Neural crest cell (in vitro differentiated cells): ENCODE measurements at regions not wholly inside any gene's neighbourhood (a gene's known extent, or its start where the extent isn't known, plus 50 kb on each side); places are given as distances from the start of the nearest gene placed in this dataset.

Experiments
- DNase-seq: peaks from one replicate; pipeline ENCODE4 v3.0.0; 2021; ENCODE audit warnings: low read depth, mixed read lengths, low spot score
- H3K27ac Mint-ChIP-seq: one replicate; pipeline ENCODE4 v1.8.0; 2021; ENCODE audit warnings: mild to moderate bottlenecking, mixed read lengths; ENCODE audit not compliant: unreplicated experiment
- H3K27me3 Mint-ChIP-seq: 2 replicates; pipeline ENCODE4 v1.8.0; 2021; ENCODE audit warnings: low read depth, mild to moderate bottlenecking, mixed read lengths
- H3K36me3 Mint-ChIP-seq: 2 replicates; pipeline ENCODE4 v1.8.0; 2021; ENCODE audit warnings: low read depth, mild to moderate bottlenecking, mixed read lengths
- H3K4me1 Mint-ChIP-seq: 2 replicates; pipeline ENCODE4 v1.8.0; 2021; ENCODE audit warnings: mixed read lengths
- H3K4me3 Mint-ChIP-seq: one replicate; pipeline ENCODE4 v1.8.0; 2021; ENCODE audit warnings: mild to moderate bottlenecking, mixed read lengths
- H3K9me3 Mint-ChIP-seq: 2 replicates; pipeline ENCODE4 v1.8.0; 2021; ENCODE audit warnings: mixed read lengths
- CTCF ChIP-seq: fragments of 200-600 bp; sonication (generic); conservative IDR thresholded peaks from 2 replicates; pipeline ENCODE4 v1.5.0; 2021; ENCODE audit warnings: antibody characterized with exemption, mild to moderate bottlenecking

DNA sequence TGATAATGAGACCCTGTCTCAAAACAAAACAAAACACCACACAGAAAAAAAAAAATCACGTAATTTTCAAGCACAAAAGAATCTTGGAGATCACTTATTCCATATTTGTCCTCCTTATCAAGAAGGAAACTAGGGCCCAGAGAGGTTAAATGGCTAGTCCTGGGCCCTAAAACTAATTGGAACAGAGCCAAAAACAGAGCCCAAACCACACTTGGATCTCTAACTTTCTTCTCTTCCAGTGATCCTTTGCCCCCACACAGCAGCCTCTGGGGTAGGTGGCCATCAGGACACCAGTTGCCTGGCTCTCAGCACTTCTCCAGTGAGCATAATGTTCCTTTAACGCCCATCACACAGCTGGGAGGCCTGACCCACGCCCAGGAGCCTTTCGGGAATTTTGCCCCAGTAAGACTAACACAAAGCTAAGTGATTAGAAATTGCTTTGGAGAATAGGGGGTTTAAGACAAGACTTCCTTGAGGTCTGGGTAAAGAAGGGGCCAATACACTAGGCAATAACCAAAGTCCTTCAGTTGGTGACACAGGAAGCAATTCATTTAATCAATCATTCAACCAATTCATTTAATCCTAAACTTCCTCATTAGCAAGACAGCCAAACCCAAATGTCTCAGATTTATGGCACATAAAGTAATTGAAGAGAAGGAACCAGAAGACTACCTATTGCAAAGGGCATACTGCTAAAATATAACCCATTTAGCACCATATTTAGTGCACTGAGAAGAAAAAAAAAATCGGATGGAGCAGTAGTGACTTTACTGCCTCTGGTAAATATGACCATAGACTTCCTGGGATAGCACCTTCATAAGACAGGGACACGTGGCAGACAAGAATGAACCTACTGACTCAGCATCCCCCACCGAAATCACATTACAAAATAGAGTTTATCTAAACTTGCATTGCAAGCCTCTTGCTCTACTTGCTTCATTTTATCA lies 77.8 kb downstream of the ZNF608 start:
- Mint-ChIP-seq H3K27me3 (no peaks in the 10 kb centered on the region), H3K4me1 (peaks cover 79% of the 10 kb centered on the region), H3K4me3 (no peak overlapping the region)

GRCh38 chr5:124665625-124666024 lies 80.8 kb downstream of the ZNF608 start:
- Mint-ChIP-seq H3K4me1 (peaks cover 89% of the 10 kb centered on the region), H3K4me3 (no peak overlapping the region), H3K27me3 (no peaks in the 10 kb centered on the region), H3K27ac (no peak overlapping the region), H3K36me3 (peaks cover 4% of the 10 kb centered on the region), H3K9me3 (no peaks in the 10 kb centered on the region)
- DNase-seq, result no peak
- TF ChIP-seq CTCF, result no peak

More for the DNA sequence above, 77.8 kb downstream of the ZNF608 start:
- H3K9me3 Mint-ChIP-seq, result no peaks in the 10 kb centered on the region
- DNase-seq, result no peak
- TF ChIP-seq CTCF, result no peak
- peaks cover 4% of the 10 kb centered on the region for H3K36me3 Mint-ChIP-seq
- H3K27ac Mint-ChIP-seq, result peak overlapping the region; percentile 79

DNA sequence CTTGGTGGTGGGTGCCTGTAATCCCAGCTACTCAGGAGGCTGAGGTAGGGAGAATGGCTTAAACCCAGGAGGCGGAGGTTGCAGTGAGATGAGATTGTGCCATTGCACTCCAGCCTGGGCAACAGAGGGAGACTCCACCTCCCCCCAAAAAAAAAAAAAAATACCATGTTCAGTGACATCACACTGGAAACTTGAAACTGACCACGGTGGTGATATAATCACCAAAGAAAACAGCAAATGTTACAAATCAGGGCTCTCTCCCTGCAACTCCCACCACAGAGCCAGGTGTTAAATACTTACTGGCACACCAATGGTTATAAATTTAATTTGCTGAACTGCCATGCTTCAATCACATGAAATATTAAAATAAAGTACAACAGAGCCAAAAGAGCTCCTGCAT lies 81.4 kb downstream of the ZNF608 start:
- no peak overlapping the region for H3K27ac Mint-ChIP-seq

GRCh38 chr5:124664287-124664686 lies 82.2 kb downstream of the ZNF608 start:
- DNase-seq, result no peak
- Mint-ChIP-seq H3K4me3 (peak overlapping the region; percentile 13), H3K27me3 (no peaks in the 10 kb centered on the region), H3K36me3 (peaks cover 4% of the 10 kb centered on the region), H3K27ac (no peak overlapping the region), H3K9me3 (no peaks in the 10 kb centered on the region), H3K4me1 (peaks cover 89% of the 10 kb centered on the region)
- TF ChIP-seq CTCF, result no peak

More for the DNA sequence above, 81.4 kb downstream of the ZNF608 start:
- no peak for DNase-seq
- no peak for TF ChIP-seq CTCF
- H3K36me3 Mint-ChIP-seq, result peaks cover 4% of the 10 kb centered on the region
- H3K27me3 Mint-ChIP-seq, result no peaks in the 10 kb centered on the region
- no peak overlapping the region for H3K4me3 Mint-ChIP-seq
- no peaks in the 10 kb centered on the region for H3K9me3 Mint-ChIP-seq
- H3K4me1 Mint-ChIP-seq, result peaks cover 89% of the 10 kb centered on the region

DNA sequence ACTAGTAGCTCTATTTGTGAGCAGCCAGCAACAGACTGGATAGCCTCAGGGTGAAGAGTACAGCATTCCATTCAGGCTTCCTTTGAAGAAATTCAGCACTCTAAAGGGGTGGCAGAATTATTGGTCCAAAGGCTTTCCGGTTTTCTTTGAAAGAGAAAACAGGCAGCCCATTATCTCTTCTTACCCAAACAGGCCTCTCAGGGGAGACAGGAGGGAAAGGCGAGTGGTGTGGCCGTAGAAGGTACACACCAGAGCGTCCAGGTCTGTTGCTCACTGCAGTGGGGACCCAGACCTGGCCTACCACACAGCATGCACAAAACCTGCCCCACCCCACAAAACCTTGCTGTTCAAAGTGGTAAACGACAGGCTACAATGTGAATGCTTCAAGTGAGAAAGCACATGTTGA lies 83.3 kb downstream of the ZNF608 start:
- TF ChIP-seq CTCF, result no peak
- no peak for DNase-seq
- Mint-ChIP-seq H3K36me3 (no peaks in the 10 kb centered on the region), H3K4me3 (peak overlapping the region; percentile 82), H3K9me3 (no peaks in the 10 kb centered on the region), H3K4me1 (peaks cover 88% of the 10 kb centered on the region), H3K27me3 (no peaks in the 10 kb centered on the region), H3K27ac (no peak overlapping the region)
